Neuron (in vitro differentiated cells): ENCODE measurements at regions not wholly inside any gene's neighbourhood (a gene's known extent, or its start where the extent isn't known, plus 50 kb on each side); places are given as distances from the start of the nearest gene placed in this dataset.

ENCODE experiments used
- H2AFZ ChIP-seq: one replicate; pipeline ENCODE4 v1.6.1; 2013; ENCODE audit warnings: low read depth, mild to moderate bottlenecking, inconsistent platforms, low read length, moderate library complexity
- H3K27me3 ChIP-seq: one replicate; pipeline ENCODE4 v1.6.1; 2013; ENCODE audit warnings: low read length; ENCODE audit not compliant: insufficient read depth
- H3K36me3 ChIP-seq: one replicate; pipeline ENCODE4 v1.6.1; 2013; ENCODE audit warnings: low read length; ENCODE audit not compliant: insufficient read depth
- H3K4me1 ChIP-seq: one replicate; pipeline ENCODE4 v1.6.1; 2013; ENCODE audit warnings: low read length; ENCODE audit not compliant: insufficient read depth
- H3K4me3 ChIP-seq: 2 replicates; pipeline ENCODE4 v1.5.1; 2013; ENCODE audit warnings: mild to moderate bottlenecking, low read length, moderate library complexity
- H3K9me3 ChIP-seq: one replicate; pipeline ENCODE4 v1.6.1; 2013; ENCODE audit warnings: low read length

GRCh38 chr15:93146196-93146595 lies 57.2 kb upstream of the RGMA start:
- Histone ChIP-seq H3K4me3 (no peak overlapping the region), H3K9me3 (peaks cover 2% of the 10 kb centered on the region), H3K4me1 (peaks cover 12% of the 10 kb centered on the region), H3K27me3 (no peaks in the 10 kb centered on the region), H2AFZ (no peak overlapping the region), H3K36me3 (no peaks in the 10 kb centered on the region)

- H3K4me3 ChIP-seq = no peak overlapping the region
- H3K36me3 ChIP-seq = no peaks in the 10 kb centered on the region
- no peaks in the 10 kb centered on the region for H3K27me3 ChIP-seq
- H3K4me1 ChIP-seq = peaks cover 12% of the 10 kb centered on the region
- no peak overlapping the region for H2AFZ ChIP-seq
- peaks cover 2% of the 10 kb centered on the region for H3K9me3 ChIP-seq
Observed at GRCh38 chr15:93144463-93145236, 55.6 kb upstream of the RGMA start.

- H3K4me3 ChIP-seq = no peak overlapping the region
- no peaks in the 10 kb centered on the region for H3K36me3 ChIP-seq
- H3K27me3 ChIP-seq = no peaks in the 10 kb centered on the region
- no peak overlapping the region for H2AFZ ChIP-seq
- H3K4me1 ChIP-seq = peaks cover 12% of the 10 kb centered on the region
- peaks cover 2% of the 10 kb centered on the region for H3K9me3 ChIP-seq
Observed at GRCh38 chr15:93143186-93143585, 54.2 kb upstream of the RGMA start.

GRCh38 chr15:93141371-93141794 lies 52.4 kb upstream of the RGMA start:
- Histone ChIP-seq H2AFZ (no peak overlapping the region), H3K4me3 (no peak overlapping the region), H3K27me3 (no peaks in the 10 kb centered on the region), H3K36me3 (no peaks in the 10 kb centered on the region), H3K9me3 (no peaks in the 10 kb centered on the region), H3K4me1 (peaks cover 18% of the 10 kb centered on the region)

GRCh38 chr15:93139436-93139835 lies 50.4 kb upstream of the RGMA start:
- Histone ChIP-seq H3K4me1 (peaks cover 21% of the 10 kb centered on the region), H3K36me3 (no peaks in the 10 kb centered on the region), H2AFZ (no peak overlapping the region), H3K9me3 (no peaks in the 10 kb centered on the region), H3K27me3 (no peaks in the 10 kb centered on the region), H3K4me3 (no peak overlapping the region)

- H3K27me3 ChIP-seq = no peaks in the 10 kb centered on the region
- no peak overlapping the region for H3K4me3 ChIP-seq
- peaks cover 18% of the 10 kb centered on the region for H3K4me1 ChIP-seq
- H3K36me3 ChIP-seq = no peaks in the 10 kb centered on the region
- H3K9me3 ChIP-seq = no peaks in the 10 kb centered on the region
- no peak overlapping the region for H2AFZ ChIP-seq
Observed at GRCh38 chr15:93138681-93139250, 49.8 kb upstream of the RGMA start.
